Stimulated activated CD4-positive, alpha-beta T cell treated with anti-CD3 and anti-CD28 coated beads, TNF-alpha, amount 100 ng/mL, for 24 hours (primary cell): ENCODE measurements at regions not wholly inside any gene's neighbourhood (a gene's known extent, or its start where the extent isn't known, plus 50 kb on each side); places are given as distances from the start of the nearest gene placed in this dataset.
"Not testable (repeated sequence)": the region's sequence is repeated elsewhere in the genome, so short reads cannot be mapped to it uniquely, and the experiment has no call there.

Source experiments
- DNase-seq, 3 experiments: peaks; one replicate each; pipeline ENCODE4 v3.0.0-alpha.2; 2020; ENCODE audit warnings: low read depth in 3 of 3

DNA sequence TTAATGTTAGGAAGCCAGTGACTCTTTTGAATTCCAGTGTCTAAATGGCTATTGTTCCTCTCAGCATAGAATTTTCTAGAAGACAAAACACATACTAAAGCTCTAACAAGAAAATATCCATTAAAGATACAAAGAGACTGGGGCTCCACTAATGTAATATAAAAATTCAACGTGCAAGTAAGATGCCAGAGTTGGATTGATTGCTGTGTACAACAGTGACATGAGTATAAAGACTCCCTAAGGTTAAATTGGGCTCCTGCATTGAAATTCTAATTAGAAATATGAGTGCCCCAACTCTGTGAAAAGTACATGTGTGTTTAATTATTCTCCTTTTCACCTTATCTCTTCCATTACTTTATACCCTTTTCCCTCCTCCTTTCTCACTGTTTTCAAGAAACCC, 253.6 kb upstream of the G2E3 start:
- no peak for DNase-seq

DNA sequence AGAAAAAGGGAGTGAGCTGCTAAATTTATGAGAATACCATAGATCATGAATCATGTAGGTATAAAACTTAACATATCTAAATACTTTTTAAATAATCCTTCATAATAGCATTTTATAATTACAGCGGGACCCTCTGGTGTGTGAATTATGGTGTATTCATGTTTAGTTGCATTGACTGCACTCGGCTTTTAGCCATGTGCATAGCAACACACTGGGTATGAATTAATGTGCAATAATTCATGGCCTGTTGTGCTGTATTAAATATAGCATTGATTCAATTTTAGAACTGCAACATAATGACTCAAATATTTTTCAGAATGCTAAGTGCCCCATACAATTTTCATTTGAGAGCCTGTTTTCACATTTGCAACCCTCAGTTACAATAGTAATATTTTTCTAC, 249.6 kb upstream of the G2E3 start:
- no peak for DNase-seq

DNA sequence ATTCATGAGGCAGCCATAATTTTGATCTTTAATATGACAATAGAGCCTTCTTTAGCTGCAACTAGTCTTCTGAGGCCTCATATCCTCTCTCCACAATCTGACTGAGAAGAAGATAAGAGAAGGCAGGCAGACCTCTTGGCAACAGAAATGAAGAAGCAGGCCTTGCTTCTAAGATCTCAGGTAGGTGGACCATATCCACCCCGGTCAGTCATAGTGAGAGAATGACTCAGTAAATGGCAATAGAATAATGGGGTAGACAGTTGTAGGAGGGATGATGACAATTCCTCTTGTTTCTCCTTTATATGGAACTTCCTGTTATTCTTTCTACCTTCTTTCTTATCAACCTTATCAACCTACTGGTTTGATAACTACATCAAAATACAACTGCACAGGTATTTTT, 246.7 kb upstream of the G2E3 start:
- no peak for DNase-seq

DNA sequence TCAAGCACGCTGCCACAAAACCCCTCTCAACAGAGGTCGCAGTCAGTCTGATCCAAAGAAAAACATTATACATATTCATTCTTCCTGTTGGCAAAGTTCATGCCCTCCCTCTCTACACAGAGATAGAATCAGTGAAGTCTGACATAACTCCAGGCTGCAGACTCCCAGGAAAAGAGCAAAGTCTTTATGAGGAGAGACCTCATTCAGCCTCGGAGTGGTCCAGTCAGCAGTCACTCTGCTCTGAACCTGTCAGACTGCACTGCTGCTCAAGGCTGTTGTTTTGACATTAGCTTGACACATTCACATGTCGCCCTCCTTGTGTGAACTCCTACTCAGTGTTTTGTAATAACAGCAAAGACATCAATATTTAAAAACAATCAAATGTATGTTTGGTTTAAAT, 241.2 kb upstream of the G2E3 start:
- DNase-seq, result no peak

DNA sequence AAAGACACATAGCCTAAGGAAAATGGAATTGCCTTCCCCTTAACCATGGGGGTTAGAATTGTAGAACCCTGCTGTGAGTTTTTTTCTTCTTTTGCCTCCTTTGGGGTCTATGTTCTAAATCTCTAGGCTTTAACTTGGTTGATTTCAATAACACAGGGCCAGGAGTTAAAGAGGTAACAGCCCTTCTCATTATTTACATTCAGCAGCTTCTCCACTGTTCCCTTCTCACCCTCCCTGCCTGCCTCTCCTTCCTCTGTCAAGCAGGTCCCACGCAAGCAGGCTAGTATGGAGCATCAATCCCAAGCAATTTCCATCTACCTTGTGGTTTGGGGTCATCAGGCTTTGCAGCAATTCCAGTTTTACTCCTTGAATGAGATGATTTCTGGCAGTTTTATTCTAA, 236.1 kb upstream of the G2E3 start:
- no peak for DNase-seq

DNA sequence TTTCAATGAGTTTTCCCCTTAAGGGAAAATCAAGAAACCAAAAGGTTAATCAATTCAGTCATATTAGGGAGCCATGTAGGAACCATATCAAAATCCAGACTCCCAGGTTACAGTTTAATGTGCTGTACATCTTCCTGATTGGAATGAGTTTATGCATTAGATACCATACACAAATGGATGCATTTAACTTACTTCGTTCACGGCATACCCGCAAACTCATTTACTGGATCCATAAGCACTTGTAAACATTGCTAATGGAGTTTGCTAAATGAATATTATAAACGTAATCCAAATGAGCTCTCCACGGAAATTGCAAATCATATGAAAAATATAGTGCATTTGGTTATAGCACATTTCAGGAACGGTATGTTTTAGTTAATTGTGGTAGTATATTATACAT, 228.9 kb upstream of the G2E3 start:
- DNase-seq, result no peak

DNA sequence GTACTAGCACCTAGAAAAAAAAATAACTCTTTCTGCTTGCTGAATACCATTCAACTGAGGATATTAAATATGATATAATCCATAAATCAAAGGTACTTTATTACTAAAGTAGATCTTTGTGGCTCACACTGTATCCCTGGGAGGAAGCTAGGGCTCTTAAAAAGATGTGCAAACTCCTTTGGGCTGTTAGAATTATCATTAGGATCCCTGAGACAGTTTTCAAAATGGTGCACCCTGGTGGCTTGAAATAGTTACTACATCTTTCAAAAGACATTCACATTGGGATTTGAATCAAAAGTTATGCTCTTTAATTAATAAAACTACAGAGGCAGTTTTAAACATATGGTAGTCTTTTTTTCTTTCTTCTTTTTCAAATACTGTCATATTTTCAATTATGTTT, 228.5 kb upstream of the G2E3 start:
- DNase-seq, result no peak

DNA sequence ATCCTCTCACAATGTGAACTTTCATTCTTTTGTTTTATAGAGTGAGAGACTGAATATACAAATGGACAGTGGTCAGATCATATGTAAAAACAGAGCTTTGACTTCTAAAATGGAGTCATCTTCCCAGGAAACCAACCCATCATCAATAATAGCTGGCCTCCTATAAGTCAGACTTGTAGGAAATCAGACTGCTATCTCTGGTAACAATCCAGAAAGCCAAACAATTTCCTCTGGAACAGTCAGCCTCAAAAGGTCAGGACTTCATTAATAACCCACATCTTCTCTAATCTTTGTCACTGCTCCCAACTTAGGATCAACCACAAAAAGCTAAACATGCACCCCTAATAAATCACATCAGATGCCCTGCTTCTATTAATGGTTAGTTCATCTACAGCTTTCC, 227.9 kb upstream of the G2E3 start:
- DNase-seq, result no peak

DNA sequence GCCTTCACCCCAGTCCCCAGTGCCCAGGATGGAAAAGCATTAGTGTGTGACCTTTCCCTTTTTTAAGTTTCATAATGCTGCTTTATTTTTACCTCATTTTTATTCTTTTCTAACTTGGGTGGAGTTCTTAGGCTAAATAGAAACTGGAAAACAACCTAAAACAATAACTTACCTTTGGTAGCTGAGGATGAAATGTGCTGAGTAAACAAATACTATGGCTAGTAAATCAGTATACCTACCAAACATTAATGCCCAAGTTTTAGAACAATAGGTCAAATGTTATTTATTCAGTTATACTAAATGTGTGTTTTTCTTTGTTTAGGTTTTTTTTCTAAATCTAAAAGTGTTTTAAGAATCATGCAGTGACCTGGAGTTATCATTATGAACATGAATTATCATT, 226.6 kb upstream of the G2E3 start:
- DNase-seq, result no peak

DNA sequence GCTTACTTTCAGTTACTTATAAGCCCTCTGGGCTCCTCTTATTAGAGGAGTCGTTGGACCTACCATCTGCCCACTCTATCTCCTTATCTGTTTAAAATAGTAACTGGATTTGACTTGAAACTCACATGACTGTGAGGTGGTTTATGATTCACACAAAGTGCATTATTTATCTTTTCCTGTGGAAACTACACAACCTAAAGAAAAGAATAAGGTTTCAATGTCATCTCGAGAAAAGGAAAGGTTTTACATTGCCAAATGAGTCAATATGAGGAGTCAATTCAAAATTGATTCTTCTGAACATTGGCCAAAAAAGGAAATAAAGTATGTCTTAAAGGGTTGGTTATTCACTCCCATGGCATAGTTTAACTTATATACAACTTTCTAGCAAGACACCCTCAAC, 225.0 kb upstream of the G2E3 start:
- no peak for DNase-seq

DNA sequence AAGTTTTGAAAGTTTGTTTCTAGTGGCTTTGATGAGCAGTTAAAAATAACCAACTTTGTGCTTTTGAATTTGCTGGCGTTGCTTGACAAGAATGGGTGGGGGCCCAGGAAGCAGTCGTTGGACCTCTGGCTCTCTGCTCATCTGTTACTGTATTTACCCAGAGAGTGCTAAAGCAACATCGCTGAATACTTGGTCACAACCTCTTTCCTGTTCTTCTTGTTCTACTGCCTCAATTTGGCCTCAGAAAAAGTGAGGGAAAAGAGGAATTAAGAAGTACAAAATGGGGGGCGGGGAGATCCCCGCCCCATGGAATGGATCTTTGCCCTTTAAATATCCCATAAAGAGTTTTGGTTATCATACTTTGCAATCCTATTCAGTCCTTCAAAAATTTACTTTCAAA, 221.5 kb upstream of the G2E3 start:
- DNase-seq, result no peak

DNA sequence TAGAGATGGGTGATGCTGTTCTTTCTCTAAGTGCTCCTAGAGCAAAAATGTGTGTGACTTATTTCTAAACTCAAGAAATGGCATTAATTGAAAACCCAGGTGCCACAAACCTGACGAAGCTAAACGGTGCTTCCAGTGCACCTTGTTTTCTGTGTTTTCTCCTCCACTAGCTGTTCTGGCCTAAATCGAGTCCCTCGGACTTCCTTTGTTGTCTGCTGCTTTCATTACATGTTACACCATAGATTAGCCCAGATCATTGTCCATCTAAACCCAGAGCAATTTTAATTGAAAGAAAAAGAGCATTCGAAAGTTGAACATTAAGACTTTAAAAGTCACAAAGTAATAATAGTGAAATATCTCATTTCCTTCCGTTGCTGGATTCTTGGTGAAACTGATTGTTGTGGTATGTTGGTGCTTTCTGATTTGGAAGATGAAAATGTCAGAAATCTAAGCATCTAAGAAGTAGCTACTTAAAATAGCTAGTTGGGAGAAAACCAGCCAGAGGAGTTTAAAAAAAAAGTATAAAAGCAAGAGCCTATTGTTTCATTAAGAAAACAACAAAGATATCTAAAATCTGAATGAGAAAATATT, 219.6 kb upstream of the G2E3 start:
- no peak for DNase-seq

DNA sequence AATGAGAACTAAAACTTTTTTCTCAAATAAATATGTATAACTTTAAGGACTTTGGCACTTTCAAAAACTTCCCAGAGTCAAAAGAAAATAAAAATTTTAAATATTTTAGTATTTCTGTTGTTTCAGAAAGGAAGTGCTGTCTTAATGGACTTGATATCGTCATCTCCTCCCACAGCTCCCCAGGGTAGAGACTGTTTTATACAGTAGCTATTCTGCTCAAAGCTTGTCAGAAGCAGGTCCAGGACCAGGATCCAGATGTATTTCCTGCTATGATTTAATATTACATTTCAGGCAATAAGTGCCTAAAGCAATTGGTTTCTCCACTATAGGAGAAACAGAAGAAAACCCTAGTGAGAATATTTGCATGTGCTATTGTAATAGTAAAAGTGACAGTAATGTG, 218.5 kb upstream of the G2E3 start:
- no peak for DNase-seq

DNA sequence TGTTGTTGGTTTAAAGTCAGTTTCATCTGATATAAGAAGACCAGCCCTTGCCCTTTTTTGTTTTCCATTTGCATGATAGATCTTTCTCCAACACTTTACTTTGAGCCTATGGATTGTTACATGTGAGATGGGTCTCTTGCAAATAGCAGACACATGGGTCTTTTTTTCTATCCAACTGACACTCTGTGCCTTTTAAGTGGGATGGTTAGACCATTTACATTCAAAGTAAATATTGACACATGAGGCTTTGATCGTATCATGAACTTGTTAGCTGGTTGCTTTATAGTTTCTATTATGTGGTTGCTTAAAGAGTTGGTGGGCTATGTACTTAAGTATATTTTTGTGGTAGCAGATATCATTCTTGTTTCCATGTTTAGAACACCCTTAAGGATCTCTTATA, 213.4 kb upstream of the G2E3 start:
- no peak for DNase-seq

DNA sequence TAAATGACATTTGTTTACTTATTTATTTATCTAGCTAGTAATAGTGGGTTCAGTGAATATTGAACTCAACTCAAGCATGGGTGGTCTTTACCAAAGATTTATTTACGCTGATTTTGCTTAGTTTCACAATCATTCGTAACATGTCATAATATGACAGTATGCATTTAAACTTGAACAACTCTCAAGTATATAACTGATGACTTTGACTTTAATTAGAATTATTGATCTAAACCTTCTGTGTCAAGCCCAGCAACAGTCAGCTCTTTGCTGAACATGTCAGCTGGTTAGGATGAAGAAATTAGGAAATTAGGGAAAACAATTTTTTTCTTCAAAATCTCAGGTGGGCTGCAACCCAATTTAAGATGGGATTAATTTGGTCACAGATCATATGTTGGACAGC, 210.5 kb upstream of the G2E3 start:
- DNase-seq, result no peak

DNA sequence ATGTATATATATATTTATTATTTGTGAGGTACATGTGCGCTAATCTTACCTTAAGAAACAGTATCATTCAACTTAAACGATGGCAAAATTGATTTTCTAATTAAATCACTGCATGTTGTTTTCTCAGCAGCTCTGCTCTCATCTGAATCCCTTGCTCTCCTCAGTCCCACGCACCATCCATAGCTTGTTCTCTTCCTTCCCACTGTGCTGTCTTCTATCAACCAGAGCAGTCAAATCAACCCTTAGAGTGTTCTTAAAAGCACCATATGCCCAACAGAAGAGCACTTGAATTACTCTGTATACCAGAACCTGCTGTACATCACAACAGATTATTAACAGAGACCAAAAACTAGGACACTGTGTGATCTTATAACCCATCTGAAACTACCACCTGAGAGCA, 209.4 kb upstream of the G2E3 start:
- DNase-seq, result no peak

DNA sequence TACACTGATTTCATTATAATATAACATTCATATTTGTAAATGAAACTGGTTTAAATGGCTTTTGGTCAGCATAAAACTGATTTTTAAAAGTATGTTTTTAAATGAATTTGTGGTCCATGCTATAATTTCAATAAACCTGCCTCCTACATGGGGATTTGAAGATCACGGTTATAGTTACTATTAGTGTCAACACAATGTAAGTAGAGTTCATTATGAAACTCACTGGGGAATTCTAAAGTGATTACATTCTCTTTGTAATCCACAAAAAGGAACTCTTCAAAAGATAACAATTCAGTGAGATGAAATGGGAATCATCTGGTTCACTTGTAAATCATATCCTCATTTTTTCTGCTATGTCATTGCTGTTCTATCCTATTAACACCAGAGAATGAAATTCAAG, 204.5 kb upstream of the G2E3 start:
- no peak for DNase-seq

DNA sequence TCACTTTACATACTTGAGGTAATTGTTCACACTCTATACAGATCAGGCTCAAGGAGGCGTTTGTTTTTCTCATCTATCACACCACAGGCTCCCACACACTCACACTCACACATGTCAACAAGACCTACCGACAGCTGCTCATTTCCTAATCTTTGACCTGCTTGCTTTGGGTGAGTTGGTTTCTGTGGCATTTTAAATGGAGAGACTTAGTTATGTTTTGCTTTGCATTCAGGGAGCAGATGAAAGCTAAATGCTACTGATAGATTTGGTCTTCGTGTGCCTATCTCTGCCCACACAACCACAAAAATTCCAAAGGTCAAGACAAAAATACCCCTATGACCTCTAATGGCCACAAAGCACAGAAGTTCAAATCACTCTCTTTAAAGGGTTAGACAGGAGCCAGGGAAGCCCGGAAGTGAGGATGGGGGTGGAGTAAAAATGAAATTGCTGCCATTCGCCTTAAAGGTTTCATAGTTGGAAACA, 203.5 kb upstream of the G2E3 start:
- peak in 1 of 3 experiments; percentile 17 for DNase-seq

DNA sequence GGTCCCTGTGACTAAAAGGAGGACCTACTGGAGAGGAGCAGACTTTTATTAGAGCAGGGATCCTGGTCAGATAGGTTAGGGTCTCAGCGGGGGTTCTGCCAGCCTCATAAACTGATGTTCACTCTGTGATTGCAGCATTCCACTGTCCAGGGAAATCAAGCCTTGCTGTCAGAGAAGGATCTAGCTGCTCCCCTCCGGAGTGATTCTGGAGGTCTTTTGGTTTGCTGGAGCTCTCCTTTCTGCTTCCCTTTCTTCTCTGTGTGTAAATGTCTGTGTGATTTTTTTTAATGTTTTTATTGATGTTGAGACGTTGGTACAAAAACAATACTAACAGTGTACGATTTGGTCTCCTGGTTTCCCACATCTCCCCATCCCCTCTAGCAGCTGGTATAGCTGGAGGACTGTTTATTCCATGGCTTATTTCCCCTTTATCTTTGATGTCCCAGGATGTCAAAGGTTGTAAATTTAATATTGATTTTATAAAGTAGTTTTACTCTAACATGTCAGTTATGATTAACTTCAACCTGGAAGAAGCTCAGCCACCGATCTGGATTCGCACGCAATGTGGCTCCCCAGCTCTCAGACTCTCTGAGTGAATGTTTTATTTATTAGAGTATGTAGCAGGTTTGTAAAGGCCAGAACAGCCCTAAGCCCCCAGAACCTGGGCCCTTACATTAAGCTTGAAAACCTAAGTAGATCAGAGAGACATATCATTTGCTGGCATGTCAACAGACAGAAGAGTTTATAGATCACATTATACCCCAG, 202.3 kb upstream of the G2E3 start:
- no peak for DNase-seq

DNA sequence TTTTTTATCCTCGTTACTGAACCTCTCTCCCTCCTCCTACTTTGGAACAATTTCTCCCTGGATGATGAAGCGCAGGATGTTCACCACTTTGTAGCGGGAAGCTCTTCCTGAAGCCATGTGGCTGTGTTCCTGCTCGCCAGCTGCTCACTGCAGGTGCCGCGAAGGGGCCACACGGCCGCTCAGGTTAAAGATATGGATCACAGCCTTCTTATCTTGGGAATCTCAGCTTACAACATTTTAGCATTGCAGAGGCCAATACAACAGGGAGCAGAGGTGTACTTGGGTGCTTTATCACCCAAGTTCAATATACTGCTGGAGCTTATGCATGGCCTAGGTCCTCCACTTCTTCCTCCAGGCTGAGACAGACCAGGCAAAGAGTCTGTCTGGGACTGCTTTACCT, 201.2 kb upstream of the G2E3 start:
- no peak for DNase-seq

DNA sequence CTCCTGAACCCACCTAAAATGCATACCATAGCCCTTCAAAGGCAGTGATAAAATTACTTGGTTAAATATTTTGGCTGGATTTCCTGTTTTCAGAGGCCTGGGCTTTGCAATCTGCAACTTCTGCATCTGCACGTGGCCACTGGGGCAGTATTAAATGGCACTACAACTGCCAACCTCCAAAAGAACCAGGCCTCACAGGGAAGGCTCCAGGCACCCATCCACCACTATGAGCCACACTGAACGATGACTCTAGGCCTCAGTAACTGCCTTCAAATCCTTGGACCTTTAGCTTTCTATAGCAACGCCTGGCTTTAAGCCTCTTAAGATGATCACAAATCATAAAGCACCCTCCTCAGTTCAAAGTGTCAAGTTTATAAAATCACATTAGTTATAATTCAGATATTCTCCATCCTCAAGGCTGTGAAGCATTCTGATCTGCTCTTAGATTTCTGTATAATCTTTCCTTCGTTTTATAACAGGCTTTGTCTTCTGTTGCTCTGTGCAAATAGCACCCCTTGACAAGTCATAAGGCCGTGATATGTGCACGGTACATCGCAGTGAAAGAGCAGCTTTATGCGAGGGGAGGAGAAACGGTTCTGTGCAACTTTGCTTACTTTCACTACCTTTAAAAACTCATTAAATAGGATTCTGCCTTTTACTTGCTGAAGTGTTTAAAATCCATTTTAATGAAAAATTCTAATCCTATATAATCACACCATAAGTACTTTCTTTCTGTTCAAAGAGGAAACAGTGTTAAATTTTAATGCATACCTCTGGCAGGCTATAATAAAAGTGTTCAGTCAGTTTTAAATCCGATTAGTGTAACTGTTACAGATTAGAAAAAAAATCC, 196.4 kb upstream of the G2E3 start:
- DNase-seq, result no peak

DNA sequence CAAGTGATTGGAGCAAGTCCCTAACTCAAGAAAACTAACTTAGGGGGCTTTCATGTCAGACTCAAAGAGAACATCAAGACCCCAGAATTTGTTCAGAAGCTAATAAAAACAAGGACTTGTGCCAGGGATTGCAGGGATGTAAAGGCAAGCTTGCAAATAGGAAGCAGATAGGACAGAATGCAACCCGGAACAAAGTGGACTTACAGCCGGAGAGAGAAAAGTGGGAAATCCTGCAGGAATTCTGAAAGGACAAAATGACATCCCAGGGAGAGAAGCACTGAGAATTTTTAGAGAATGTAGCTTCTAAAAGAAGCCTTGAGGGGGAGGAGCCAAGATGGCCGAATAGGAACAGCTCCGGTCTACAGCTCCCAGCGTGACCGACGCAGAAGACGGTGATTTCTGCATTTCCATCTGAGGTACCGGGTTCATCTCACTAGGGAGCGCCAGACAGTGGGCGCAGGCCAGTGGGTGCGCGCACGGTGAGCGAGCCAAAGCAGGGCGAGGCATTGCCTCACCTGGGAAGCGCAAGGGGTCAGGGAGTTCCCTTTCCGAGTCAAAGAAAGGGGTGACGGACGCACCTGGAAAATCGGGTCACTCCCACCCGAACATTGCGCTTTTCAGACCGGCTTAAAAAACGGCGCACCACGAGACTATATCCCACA, 195.6 kb upstream of the G2E3 start:
- not testable (repeated sequence) for DNase-seq
